ENCODE measurements at regions not wholly inside any gene's neighbourhood (a gene's known extent, or its start where the extent isn't known, plus 50 kb on each side); places are given as distances from the start of the nearest gene placed in this dataset.

- H3K9me3 Mint-ChIP-seq, result no peaks in the 10 kb centered on the region
- H3K27me3 Mint-ChIP-seq, result no peaks in the 10 kb centered on the region
- no peak for DNase-seq
- no peak overlapping the region for H3K4me3 Mint-ChIP-seq
- no peaks in the 10 kb centered on the region for H3K4me1 Mint-ChIP-seq
- no peak overlapping the region for H3K27ac Mint-ChIP-seq
- no peak for ATAC-seq
Measured at GRCh38 chrX:38746102-38746501, 55.2 kb upstream of the MID1IP1 start.

- DNase-seq, result no peak
- no peak overlapping the region for H3K4me3 Mint-ChIP-seq
- H3K27me3 Mint-ChIP-seq, result no peaks in the 10 kb centered on the region
- no peaks in the 10 kb centered on the region for H3K4me1 Mint-ChIP-seq
- H3K9me3 Mint-ChIP-seq, result no peaks in the 10 kb centered on the region
- H3K27ac Mint-ChIP-seq, result peak overlapping the region in 1 of 2 donors; percentile 5
- no peak for ATAC-seq
Measured at GRCh38 chrX:38750551-38750950, 50.7 kb upstream of the MID1IP1 start.
